ENCODE measurements at regions not wholly inside any gene's neighbourhood (a gene's known extent, or its start where the extent isn't known, plus 50 kb on each side); places are given as distances from the start of the nearest gene placed in this dataset.
"Not testable (repeated sequence)": the region's sequence is repeated elsewhere in the genome, so short reads cannot be mapped to it uniquely, and the experiment has no call there.

DNA sequence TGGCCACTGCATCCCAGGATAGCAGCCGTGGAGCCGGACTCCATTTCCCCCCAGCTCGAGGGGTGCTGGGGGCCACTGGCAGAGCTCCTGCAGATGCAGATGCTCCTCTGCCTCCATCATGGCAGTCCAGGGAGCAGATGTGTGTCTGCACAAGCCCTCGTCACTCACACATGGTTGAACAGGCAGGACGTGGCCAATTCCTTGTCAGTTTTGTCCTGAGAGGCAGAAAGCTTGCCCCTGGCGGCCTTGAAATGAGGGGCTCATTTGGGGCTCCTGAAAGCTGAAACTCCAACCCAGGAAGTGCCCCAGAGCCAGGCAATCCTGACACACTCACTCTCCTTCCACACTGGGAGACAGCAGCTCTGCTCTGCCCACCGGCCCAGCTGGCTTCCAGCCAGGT is 100.9 kb upstream of the C14orf180 start:
- no peak for DNase-seq (ENCODE audit: low read depth)
- TF ChIP-seq, protein P1, sequence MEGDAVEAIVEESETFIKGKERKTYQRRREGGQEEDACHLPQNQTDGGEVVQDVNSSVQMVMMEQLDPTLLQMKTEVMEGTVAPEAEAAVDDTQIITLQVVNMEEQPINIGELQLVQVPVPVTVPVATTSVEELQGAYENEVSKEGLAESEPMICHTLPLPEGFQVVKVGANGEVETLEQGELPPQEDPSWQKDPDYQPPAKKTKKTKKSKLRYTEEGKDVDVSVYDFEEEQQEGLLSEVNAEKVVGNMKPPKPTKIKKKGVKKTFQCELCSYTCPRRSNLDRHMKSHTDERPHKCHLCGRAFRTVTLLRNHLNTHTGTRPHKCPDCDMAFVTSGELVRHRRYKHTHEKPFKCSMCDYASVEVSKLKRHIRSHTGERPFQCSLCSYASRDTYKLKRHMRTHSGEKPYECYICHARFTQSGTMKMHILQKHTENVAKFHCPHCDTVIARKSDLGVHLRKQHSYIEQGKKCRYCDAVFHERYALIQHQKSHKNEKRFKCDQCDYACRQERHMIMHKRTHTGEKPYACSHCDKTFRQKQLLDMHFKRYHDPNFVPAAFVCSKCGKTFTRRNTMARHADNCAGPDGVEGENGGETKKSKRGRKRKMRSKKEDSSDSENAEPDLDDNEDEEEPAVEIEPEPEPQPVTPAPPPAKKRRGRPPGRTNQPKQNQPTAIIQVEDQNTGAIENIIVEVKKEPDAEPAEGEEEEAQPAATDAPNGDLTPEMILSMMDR (conservative IDR thresholded peaks at IDR 0.05; ENCODE audit: low read depth, low read length): no peak

DNA sequence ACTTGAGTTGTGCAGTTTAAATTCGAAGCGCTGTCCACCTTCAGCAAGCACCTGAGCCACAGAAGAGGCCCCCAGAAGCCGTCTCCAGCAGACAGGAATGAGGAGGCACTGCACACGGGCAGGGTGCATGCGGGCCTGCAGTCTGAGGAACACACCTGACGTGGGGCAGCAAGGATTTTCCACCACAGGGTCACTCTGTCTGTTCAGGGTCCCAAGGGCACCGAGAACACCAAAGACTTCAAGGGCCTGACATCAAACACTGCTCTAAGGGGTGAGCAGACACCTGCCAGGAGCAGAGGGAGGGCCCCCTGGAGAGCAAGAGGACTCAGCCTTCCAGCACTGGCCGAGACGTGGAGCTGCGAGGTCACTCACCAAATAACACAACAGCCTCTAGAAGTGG is 99.7 kb upstream of the C14orf180 start:
- TF ChIP-seq, protein P1 (conservative IDR thresholded peaks at IDR 0.05; ENCODE audit: low read depth, low read length): no peak
- DNase-seq (ENCODE audit: low read depth): no peak
- H3K4me3 ChIP-seq (ENCODE audit: low read depth, low read length): no peak overlapping the region

More for the DNA sequence above, 100.9 kb upstream of the C14orf180 start:
- no peak overlapping the region for H3K4me3 ChIP-seq (ENCODE audit: low read depth, low read length)

DNA sequence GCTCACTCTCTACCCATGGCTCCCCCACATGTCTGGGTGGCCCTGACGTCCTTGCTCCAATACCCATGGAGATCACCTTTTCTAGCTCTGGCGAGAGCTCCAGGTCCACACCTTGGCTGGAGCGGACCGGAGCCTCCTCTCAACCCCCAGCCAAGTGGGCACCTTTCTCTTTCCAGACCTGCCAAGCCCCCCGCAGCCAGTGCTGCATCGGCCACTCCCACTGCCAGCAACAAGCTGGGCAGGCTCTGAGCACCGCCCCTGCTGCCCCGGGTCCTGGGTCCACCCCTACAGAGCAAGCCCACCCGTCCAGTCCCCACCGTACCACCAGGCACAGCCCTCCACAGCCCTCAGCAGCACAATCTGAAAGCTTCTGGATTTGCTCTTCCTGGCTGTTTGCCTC is 98.2 kb upstream of the C14orf180 start:
- TF ChIP-seq, protein P1 (conservative IDR thresholded peaks at IDR 0.05; ENCODE audit: low read depth, low read length): no peak
- no peak for DNase-seq (ENCODE audit: low read depth)
- no peak overlapping the region for H3K4me3 ChIP-seq (ENCODE audit: low read depth, low read length)

DNA sequence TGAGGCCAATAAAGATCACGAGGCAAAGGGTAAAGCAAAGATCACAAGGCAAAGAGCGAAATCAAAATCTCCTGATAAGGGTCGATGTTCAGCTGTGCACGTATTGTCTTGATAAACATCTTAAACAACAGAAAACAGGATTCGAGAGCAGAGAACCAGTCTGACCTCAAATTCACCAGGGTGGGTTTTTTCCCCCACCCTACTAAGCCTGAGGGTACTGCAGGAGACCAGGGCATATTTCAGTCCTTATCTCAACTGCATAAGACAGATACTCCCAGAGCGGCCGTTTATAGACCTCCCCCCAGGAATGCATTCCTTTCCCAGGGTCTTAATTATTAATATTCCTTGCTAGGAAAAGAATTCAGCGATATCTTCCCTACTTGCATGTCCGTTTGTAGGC is 97.5 kb upstream of the C14orf180 start:
- not testable (repeated sequence) for DNase-seq (ENCODE audit: low read depth); H3K4me3 ChIP-seq (ENCODE audit: low read depth, low read length)

DNA sequence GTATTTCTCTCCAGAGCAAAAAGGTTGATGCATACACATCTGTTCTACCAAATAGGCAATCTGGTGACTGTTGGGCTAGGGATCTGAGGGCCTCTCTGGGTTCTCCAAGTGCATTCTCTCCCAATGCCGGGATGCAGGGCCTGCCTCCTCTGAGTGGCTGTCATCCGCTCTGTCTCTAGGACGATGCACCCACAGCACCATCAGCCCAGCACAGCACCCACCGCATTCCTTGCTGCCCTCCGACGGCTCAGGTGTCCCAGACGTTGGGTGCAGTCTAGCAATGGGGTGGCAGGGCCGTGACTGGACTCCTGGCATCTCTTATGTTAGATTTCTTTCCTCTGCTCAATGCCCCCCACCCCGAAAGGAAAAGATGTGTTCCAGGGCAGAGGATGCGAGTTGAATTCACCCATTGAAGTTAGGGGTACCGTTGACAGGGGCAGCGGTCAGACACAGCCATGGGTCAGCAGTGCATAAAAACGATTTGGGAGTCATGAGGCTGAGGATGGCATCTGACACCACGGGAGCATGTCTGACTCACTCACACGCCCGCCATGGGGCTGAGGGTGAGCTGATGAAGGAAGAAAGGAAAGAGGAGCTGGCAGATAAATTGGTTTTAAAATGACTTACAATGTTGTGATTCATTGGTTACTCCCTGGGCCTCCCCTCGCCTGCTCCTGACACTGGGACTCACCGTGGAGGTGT is 93.2 kb upstream of the C14orf180 start:
- TF ChIP-seq, protein P1 (conservative IDR thresholded peaks at IDR 0.05; ENCODE audit: low read depth, low read length): no peak
- no peak overlapping the region for H3K4me3 ChIP-seq (ENCODE audit: low read depth, low read length)
- DNase-seq (ENCODE audit: low read depth): no peak

DNA sequence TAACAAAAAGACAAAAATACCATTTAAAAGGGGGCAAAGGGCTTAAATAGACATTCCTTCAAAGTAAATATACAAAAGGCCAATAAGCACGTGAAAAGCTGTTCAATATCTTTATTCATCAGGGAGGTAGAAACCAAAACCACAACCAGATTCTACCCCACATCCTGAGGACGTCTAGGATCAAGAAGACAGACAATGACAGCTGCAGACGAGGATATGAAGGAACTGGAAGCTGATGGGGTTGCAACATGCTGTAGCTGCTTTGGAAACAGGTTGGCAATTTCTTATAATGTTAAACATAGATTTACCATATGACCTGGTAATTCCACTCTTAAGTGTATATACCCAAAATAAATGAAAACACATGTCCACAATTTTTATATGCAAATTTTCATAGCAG is 85.1 kb upstream of the C14orf180 start:
- DNase-seq (ENCODE audit: low read depth): no peak
- TF ChIP-seq, protein P1 (conservative IDR thresholded peaks at IDR 0.05; ENCODE audit: low read depth, low read length): no peak
- H3K4me3 ChIP-seq (ENCODE audit: low read depth, low read length): no peak overlapping the region

DNA sequence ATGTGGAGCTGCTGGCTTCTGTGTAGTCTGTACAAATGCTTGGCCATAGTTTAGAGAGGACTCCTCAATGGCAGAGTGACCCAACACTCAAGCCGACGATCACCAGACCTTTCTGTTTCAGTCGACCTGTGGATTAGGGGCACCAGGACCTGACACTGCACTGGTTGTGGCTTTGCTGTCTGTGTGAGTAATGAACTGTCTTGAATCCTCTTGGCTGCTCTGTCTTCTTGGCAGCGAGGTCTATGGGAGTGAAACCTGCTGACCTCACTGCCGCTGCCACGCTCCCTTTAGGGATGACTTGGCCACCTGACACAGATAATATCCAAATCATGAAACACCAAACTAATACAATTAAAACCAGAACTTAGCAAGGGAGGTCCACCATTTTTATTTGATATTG is 83.5 kb upstream of the C14orf180 start:
- H3K4me3 ChIP-seq (ENCODE audit: low read depth, low read length): no peak overlapping the region
- no peak for DNase-seq (ENCODE audit: low read depth)
- TF ChIP-seq, protein P1 (conservative IDR thresholded peaks at IDR 0.05; ENCODE audit: low read depth, low read length): no peak

Measured in epithelial cell of proximal tubule (primary cell).